Chondrocyte (in vitro differentiated cells): ENCODE measurements at regions not wholly inside any gene's neighbourhood (a gene's known extent, or its start where the extent isn't known, plus 50 kb on each side); places are given as distances from the start of the nearest gene placed in this dataset.

ENCODE experiments used
- DNase-seq: peaks from one replicate; pipeline ENCODE4 v3.0.0; 2021; ENCODE audit warnings: mixed read lengths, low spot score
- H3K27ac Mint-ChIP-seq: one replicate; pipeline ENCODE4 v1.8.0; 2021; ENCODE audit warnings: mild to moderate bottlenecking, moderate library complexity, mixed read lengths; ENCODE audit not compliant: unreplicated experiment
- H3K27me3 Mint-ChIP-seq: 2 replicates; pipeline ENCODE4 v1.8.0; 2021; ENCODE audit warnings: low read depth, mixed read lengths
- H3K36me3 Mint-ChIP-seq: 2 replicates; pipeline ENCODE4 v1.8.0; 2021; ENCODE audit warnings: low read depth, mixed read lengths
- H3K4me1 Mint-ChIP-seq: 2 replicates; pipeline ENCODE4 v1.8.0; 2021; ENCODE audit warnings: low read depth, mild to moderate bottlenecking, mixed read lengths
- H3K4me3 Mint-ChIP-seq: one replicate; pipeline ENCODE4 v1.8.0; 2021; ENCODE audit warnings: mild to moderate bottlenecking, moderate library complexity, mixed read lengths; ENCODE audit not compliant: unreplicated experiment
- H3K9me3 Mint-ChIP-seq: 2 replicates; pipeline ENCODE4 v1.8.0; 2021; ENCODE audit warnings: low read depth, mixed read lengths
- CTCF ChIP-seq: fragments of 200-600 bp; sonication (generic); IDR thresholded peaks from 2 replicates; pipeline ENCODE4 v1.5.0; 2021; ENCODE audit warnings: antibody characterized with exemption, mild to moderate bottlenecking, moderate library complexity

- H3K36me3 Mint-ChIP-seq, result no peaks in the 10 kb centered on the region
- H3K4me1 Mint-ChIP-seq, result peaks cover 74% of the 10 kb centered on the region
- peak overlapping the region; percentile 94 for H3K27ac Mint-ChIP-seq
- DNase-seq, result no peak
- peaks cover 2% of the 10 kb centered on the region for H3K9me3 Mint-ChIP-seq
- TF ChIP-seq CTCF, result no peak
- no peaks in the 10 kb centered on the region for H3K27me3 Mint-ChIP-seq
- no peak overlapping the region for H3K4me3 Mint-ChIP-seq
These were observed 171.4 kb downstream of the DKK1 start for GRCh38 chr10:52485462-52485861.

- peaks cover 2% of the 10 kb centered on the region for H3K9me3 Mint-ChIP-seq
- H3K4me3 Mint-ChIP-seq, result no peak overlapping the region
- no peak for DNase-seq
- no peak for TF ChIP-seq CTCF
- peaks cover 78% of the 10 kb centered on the region for H3K4me1 Mint-ChIP-seq
- H3K27ac Mint-ChIP-seq, result peak overlapping the region; percentile 94
- no peaks in the 10 kb centered on the region for H3K36me3 Mint-ChIP-seq
- H3K27me3 Mint-ChIP-seq, result no peaks in the 10 kb centered on the region
These were observed 172.9 kb downstream of the DKK1 start for GRCh38 chr10:52486840-52487611.

GRCh38 chr10:52488606-52489485, 174.8 kb downstream of the DKK1 start:
- Mint-ChIP-seq H3K4me3 (no peak overlapping the region), H3K9me3 (no peaks in the 10 kb centered on the region), H3K36me3 (no peaks in the 10 kb centered on the region), H3K4me1 (peaks cover 62% of the 10 kb centered on the region), H3K27me3 (no peaks in the 10 kb centered on the region), H3K27ac (peak overlapping the region; percentile 81)
- no peak for DNase-seq
- peak; percentile 93 for TF ChIP-seq CTCF

GRCh38 chr10:52491246-52491995, 177.3 kb downstream of the DKK1 start:
- Mint-ChIP-seq H3K4me1 (peaks cover 40% of the 10 kb centered on the region), H3K9me3 (no peaks in the 10 kb centered on the region), H3K36me3 (no peaks in the 10 kb centered on the region), H3K27ac (no peak overlapping the region), H3K4me3 (no peak overlapping the region), H3K27me3 (no peaks in the 10 kb centered on the region)
- DNase-seq, result no peak
- TF ChIP-seq CTCF, result no peak

- no peak overlapping the region for H3K27ac Mint-ChIP-seq
- no peaks in the 10 kb centered on the region for H3K4me1 Mint-ChIP-seq
- H3K27me3 Mint-ChIP-seq, result no peaks in the 10 kb centered on the region
- no peak for TF ChIP-seq CTCF
- H3K9me3 Mint-ChIP-seq, result peaks cover 15% of the 10 kb centered on the region
- H3K4me3 Mint-ChIP-seq, result no peak overlapping the region
- no peak for DNase-seq
- peaks cover 2% of the 10 kb centered on the region for H3K36me3 Mint-ChIP-seq
These were observed 185.2 kb downstream of the DKK1 start for GRCh38 chr10:52499281-52499680.
